Femur (tissue), 1 donor: ENCODE measurements at regions not wholly inside any gene's neighbourhood (a gene's known extent, or its start where the extent isn't known, plus 50 kb on each side); places are given as distances from the start of the nearest gene placed in this dataset.
"Not testable (repeated sequence)": the region's sequence is repeated elsewhere in the genome, so short reads cannot be mapped to it uniquely, and the experiment has no call there.

Experiments
- DNase-seq: peaks from one replicate; pipeline ENCODE4 v3.0.0-alpha.2; 2017

DNA sequence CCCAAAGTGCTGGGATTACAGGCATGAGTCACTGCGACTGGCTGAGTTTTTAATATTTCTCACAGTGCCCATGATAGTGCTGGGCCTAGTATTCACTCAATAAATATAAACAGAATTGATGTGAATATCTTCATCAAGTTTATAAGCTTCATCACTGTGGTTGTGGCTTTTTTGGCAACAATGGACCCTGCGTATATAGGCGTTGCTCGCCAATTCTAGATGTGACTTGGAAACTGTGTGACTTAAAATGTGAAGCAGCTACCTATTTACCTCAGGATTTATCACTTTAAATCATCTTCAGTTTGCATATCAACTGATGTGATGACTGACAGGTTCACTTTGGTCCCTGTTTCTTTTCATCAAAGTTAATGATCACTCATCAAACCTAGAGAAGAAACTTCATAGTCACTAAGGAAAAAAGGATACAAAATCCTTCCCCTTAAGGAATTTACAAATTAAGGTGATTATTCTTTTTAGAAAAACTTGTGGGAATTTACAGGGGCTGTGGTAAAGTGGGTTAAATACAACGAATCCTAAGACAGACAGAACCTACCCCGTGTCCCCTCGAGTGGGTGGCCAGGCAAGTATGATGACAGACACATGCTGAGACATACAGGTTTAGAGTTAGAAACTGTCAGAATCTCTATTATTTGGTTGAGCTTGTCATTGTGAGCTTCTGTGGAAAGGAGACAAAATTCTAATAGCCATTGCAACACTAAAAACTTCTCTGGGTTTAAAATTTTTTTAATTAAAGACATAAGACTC is 101.3 kb downstream of the AKAP11 start:
- no peak for DNase-seq

DNA sequence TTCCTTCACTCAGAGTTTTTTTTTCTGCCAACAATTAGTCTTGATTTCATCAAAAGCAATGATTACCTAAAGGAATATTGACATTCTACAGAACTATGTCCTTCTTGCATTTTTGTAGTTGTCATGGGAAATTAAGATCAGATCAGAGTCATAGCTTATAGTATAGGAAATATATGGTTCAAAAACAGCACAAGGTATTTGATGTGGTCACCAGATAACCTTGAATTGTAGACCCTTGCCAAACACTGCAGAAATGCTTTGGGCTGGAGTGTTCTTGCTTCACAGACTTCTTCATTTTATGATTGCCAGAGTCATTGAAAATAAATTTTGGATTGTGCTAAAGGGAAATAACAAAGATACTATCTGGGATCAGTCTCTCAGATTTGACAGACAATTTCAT is 103.7 kb downstream of the AKAP11 start:
- no peak for DNase-seq

GRCh38 chr13:42377640-42378382 is 105.9 kb downstream of the AKAP11 start:
- DNase-seq = no peak

DNA sequence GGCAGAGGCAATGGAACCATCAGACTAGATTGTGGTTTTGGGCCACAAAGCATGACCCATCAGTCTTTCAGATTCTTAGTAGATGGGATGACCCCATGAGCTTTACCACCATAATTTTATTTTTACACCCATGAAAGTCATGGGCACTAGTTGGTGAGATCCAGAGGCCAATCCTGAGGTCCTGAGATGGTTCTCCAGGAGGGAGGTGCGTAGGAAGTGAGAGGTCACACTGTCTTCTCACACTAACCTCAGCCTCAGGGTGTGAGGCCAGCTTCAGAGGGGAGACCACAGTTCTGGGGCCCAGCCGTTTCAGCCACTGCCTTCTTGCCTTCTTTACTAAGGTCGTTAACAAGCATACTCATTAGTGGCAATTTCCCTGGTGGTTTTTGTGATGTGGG is 106.4 kb downstream of the AKAP11 start:
- no peak for DNase-seq

GRCh38 chr13:42379241-42379640 is 107.3 kb downstream of the AKAP11 start:
- no peak for DNase-seq

- DNase-seq = no peak
Measured at GRCh38 chr13:42380420-42381164, 108.6 kb downstream of the AKAP11 start.

DNA sequence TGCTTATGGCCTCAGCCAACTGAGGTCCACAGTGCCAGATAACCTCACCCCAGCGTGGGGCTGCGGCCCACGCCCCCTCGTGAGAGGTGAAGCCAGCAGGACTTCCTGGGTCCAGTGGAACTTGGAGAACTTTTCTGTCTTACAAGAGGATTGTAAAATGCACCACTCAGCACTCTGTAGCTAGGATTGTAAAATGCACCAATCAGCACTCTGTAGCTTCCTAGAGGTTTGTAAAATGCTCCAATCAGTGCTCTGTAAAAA is 109.1 kb downstream of the AKAP11 start:
- DNase-seq = no peak

GRCh38 chr13:42381426-42381825 is 109.5 kb downstream of the AKAP11 start:
- not testable (repeated sequence) for DNase-seq

DNA sequence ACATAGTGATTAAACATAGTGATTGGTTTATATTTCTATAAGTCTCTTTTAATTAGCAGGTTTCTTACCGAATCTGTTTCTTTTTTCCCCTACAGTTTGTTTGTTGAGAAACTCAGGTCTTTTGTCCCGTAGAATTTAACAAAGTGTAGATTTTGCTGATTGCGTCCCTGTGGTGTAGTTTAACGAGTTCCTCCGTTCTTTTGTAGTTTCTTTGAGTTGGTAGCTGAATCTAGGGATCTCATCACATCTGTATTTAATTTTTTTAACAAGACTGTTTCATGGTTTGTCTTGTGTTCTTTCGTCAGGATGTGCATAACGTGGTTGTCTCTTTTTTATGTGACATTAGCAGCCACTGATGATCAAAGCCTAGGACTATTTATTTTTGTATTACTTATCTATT is 111.1 kb downstream of the AKAP11 start:
- no peak for DNase-seq

GRCh38 chr13:42384265-42384664 is 112.3 kb downstream of the AKAP11 start:
- no peak for DNase-seq

- DNase-seq = no peak
Measured at GRCh38 chr13:42388326-42388725, 116.4 kb downstream of the AKAP11 start.

GRCh38 chr13:42389041-42389440 is 117.1 kb downstream of the AKAP11 start:
- DNase-seq = no peak

GRCh38 chr13:42392180-42392579 is 120.2 kb downstream of the AKAP11 start:
- DNase-seq = no peak

- no peak for DNase-seq
Measured at GRCh38 chr13:42392716-42393572, 121.0 kb downstream of the AKAP11 start.

- no peak for DNase-seq
Measured at GRCh38 chr13:42393573-42394360, 121.8 kb downstream of the AKAP11 start.

- DNase-seq = no peak
Measured at GRCh38 chr13:42394361-42394708, 122.4 kb downstream of the AKAP11 start.

DNA sequence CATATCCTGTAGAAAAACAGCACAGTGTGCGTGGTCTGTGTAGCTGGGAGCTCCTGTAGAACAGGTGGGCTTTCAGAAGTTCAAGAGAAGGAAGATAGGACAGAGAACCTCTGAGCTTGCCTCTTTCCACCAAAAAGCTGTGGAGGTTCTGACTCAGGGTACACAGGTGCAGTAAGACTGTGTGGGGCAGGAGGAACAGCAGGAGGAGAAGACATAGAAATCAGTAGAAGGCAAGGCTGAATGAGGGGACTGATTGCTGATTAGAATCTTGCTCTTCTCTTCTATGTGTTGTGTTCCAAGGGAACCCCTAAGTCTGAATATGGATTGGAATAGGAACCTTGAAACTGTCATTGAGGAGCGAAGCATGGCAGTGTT is 122.7 kb downstream of the AKAP11 start:
- no peak for DNase-seq

DNA sequence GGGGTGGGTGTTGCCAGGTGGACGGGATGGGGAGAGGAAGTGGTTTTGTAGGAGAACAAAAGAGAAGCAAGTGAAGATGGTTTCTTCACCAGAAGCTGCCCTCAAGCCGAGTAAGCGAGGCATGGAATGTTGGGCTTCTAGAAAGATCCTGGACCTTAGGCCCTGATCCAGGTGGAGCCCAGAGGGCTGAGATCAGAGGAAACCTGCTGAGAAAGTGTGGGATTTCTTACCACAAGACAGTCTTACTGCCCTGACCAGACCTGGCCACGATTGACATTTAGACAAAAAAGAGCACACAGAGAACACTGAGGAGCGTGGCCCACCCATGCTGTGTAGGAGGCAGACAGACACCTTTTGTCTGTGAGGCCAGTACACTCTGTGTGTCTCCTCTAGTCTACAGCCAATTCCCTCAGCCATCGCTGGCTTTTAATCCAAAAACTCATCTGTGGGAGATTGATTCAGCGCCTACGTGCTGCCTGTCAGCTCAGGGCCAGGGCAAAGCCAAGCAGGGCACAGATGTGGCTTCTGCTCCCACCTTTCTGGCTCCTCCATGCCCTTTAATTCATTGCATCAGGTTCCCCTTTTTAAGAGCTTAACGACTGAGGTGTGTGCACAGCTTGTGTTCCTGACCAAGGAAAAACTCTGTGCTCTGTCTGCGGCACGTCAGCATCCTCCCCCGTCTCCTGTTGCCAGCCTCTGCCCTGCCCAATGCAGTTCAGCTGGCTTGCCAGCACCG is 123.3 kb downstream of the AKAP11 start:
- DNase-seq = no peak

- peak; percentile 28 for DNase-seq
Measured at GRCh38 chr13:42396501-42396900, 124.5 kb downstream of the AKAP11 start.

- no peak for DNase-seq
Measured at GRCh38 chr13:42396901-42397655, 125.1 kb downstream of the AKAP11 start.

GRCh38 chr13:42398533-42398932 is 126.6 kb downstream of the AKAP11 start:
- DNase-seq = no peak
